ENCODE measurements at regions not wholly inside any gene's neighbourhood (a gene's known extent, or its start where the extent isn't known, plus 50 kb on each side); places are given as distances from the start of the nearest gene placed in this dataset.

DNA sequence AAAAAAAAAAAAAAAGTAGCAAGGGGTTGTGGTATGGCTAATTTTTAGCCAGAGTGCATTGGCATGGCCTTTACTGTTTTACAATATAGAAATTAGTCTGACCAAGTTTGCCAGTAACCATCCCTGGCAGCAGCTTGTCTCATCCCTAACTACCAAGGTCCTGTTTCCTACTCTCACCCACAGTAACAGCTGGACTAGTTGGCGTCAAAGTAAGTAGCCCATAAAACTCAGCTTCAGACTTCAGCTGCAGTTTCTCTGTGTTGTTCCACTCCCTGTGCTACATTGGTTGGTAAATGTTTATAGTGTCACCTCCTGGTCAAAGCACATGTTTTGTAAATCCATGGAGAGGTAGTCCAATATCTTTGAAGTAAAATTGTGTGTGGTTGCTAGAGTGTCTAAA, 691.3 kb downstream of the ZPLD1 start:
- peak in 1 of 7 experiments; percentile 3 for TF ChIP-seq CTCF (IDR thresholded peaks at IDR 0.05)
- no peak for TF ChIP-seq POLR2A (IDR thresholded peaks at IDR 0.05)

All from body of pancreas (tissue), 4 donors.